HG03521 (cell line): ENCODE measurements at regions not wholly inside any gene's neighbourhood (a gene's known extent, or its start where the extent isn't known, plus 50 kb on each side); places are given as distances from the start of the nearest gene placed in this dataset.

ENCODE experiments used
- ATAC-seq: cut with Tn5 transposase; IDR thresholded peaks from one replicate; pipeline ENCODE4 v1.9.1; 2021; ENCODE audit warnings: mild to moderate bottlenecking, moderate library complexity; ENCODE audit not compliant: unreplicated experiment

DNA sequence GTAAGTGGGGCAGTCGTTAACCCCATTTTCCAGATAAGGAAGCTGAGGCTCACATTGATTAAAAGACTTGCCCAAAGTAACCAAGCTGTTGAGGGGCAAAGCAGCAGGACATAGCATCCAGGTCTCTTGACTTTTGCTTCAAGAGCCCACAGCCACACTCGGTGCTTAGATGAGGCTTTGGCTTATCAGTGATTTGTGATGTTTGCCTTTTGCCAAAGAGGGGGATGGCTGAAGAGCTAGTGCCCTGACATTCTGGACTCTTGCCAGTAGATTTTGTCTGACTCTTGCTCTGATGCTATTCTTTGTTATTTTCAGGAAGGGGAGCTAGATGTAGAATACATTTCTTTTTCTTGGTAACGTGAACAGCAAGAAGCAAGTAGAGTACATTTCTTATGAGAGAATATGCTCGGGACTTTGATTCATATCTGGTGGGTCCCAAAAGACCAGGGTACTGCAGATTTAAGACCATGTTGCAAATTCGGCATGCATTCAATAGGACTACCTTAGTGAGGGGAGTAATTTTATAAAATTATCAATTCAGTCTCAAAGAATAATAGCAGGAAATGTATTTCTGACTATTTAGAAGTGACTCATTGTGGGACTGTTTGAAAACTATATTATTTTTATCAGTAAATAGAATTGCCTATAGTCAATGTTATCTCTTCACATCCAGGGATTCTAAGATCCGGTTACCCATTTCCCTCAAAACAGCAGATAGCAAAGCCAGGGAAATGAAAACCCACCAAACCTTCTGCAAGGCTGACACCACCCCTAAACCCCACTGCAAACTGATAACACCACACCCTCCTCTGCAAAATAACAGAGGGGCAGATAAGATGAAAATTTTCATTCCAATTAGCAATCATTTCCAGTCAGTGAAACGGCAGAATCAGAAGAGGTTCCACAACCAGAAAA is 180.0 kb upstream of the BMPER start:
- ATAC-seq: no peak

DNA sequence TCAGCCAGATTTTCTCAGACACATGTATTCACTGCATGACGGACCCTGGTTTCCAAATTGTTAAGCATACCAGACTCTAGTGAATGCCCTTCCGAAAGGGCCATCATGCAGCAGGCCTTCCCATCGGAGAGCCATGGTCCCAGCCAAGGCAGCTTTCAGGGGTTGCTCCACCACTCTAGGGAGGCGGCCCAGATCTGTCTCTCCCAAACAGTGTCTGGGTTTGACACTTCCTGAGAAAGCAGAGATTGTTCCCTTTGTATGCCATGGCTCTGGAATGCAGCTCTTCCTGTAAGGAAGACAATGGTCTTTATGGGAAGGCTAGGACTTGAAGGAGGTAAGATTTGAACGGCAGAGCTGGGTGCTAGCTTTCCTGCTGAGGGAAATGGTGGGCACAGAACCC is 178.8 kb upstream of the BMPER start:
- no peak for ATAC-seq

DNA sequence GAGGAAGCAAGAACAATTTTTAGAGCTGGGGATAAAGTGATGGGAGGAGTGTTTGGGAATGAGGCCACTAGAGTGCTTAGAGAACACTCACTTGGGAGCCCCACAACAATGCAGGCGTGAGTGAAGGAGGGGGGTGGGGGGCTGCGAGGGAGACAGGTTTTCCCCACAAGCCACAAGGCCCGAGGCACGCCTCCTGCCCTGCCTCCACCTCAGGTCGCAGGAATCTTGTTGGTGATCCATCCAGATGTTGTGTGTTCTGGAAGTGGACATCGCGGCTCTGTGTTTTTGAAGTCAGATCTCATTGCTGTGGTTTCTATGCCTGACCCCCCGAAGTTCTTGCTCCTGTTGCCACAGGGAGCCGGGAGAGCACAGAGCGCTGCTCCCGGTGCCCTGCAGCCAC is 178.0 kb upstream of the BMPER start:
- no peak for ATAC-seq

DNA sequence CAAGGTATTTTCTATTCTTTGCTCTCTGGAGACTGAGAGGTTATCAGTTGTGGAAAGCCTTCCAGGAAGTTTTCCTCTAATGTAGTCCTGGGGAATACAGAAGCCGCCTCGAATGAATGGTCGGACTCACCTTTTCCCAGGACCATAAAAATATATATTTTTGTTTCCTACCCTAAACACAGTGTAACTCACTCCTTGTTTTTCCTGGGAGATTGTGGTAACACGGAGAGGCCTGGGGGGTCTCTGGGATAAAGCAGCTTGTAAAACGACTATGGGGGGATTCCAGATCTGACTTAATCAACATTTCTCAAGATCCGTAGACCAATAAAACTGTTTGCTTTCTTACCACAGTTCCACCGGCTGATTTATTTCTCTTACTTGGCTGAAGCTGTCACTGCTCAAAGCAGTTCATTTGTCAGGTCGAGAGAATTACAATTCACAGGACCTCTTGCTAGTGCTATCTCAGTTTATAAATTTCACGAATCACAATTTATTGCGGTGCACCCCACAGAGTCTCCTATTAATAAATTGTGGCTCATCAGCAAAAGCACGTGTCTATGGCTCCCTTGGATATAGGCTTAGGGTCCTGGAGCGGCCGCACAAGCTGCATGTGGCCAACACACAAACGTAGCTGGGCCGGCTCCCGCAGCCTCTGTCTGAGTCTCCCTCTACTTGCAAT is 176.3 kb upstream of the BMPER start:
- no peak for ATAC-seq

DNA sequence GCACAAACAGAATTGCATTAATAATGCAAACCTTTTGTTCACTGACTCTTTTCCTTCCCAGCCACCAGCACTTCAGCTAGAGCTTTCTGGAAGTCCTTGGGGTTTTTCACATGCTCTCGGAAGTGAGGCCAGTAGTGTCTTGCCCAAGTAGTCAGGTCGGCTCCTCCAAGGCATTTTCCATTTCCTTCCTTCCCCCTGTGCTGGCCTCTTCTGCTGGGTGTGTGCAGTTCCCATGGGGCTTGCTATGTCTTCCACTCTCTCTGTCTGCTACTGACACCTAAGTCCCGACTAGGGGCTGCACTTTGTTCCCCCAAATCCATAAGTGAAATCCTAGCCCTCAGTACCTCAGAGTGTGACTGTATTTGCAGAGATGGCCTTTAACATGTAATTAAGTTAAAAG is 175.6 kb upstream of the BMPER start:
- ATAC-seq: no peak

DNA sequence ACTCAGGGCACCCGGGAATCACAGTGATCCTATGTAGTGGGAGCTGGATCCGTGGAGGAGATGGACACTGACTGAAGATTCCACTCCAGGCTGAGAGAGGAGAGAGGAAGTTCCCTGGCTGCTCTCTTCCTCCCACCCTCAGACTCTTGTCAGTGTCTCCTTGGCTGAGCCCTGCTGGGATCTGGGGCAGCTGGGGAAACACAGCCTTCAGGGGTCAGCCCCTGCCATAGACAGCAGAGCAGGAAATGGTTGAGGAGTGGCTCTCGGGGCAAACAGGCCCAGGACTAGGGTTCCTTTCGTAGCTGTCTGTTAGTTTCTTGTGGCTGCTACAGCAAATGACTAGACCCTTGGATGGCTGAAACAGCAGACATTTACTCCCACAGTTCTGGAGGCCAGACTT is 174.4 kb upstream of the BMPER start:
- ATAC-seq: no peak

DNA sequence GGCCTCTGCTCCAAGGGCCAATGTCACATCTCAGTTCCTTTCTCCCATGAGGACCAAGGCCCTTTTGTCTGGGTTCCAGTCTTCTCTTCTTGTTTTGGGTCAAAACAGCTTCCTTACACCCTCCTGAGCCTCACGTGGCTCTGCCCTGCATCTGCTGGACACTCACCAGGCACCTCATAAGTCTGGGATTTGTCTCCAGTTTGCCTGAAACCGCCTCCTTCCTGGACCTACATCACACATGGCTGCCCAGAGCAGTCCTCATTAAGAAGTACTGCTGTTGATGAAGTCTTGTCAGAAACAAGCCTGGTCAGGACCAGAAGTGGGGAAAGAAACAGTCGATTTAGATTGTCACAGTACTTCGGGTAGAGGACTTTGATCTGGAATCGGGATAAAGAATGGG is 173.4 kb upstream of the BMPER start:
- no peak for ATAC-seq

DNA sequence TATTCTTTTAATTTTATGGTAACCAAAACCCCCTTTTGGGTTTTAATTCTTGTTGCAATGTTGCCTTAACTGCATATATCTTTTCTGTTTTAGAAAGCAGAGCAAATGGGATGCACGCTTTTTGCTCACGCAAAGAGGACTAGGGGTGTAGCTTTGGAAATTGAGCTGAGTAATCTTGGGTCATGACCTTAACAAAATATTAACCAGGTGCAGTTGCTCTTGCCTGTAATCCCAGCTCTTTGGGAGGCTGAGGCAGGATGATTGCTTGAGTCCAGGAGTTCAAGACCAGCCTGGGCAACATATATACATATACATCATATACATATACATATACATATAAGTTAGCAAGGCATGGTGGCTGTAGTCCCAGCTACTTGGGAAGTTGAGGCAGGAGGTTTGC is 172.9 kb upstream of the BMPER start:
- ATAC-seq: no peak

DNA sequence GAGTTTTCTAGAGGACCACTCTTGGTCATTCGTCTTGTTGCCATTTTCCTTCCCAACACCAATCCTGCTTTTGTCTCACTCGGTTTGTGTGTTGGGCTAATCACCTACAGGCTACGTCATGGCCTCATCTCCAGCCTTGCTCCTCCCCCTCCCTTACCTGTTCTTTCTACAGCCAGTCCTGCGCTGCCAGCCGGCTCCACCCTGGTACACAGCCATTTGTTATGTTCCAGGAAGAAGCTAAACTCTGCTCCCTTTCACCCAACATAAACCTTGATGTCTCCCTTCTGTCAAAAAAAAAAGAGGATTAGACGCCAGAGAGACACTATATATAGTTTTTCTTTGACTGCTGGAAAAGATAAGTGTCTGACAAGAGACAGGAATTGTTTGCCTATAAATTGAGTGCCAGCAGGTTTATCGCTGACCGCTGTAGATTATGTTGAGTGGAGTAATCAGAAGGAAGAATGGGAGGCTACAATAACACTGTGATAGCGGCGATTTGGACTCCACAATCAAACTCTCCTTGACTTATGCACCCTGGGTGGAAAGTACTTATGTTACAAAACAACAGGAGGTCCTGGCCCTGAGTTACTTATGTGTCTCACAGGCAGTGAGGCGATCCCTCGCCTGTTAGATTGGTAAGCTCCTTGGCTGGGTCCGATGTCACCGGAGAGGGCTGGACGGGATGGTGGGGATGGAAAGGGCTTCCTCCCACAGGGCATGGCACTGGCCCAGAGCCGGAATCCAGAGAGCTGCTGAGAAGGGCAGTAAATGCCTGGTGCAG is 171.3 kb upstream of the BMPER start:
- ATAC-seq: no peak

DNA sequence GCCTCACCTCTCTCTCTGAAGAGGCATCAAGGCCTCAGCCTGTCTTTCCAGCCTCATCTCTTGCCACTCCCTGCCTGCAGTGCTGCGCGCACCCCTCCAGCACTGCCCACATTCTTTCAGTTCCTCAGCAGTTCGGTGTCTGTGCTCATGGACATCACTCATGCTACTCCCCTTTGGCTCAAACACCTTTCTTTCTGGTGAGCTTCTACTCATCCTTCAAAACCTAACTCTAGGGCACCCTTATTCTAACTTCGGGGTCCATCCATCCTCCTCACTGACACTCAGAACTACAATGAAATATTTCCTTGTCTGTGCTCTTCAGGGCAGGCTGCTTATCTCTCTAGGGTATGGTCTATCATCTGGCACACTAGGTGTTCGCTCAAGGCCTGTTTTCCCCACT is 169.9 kb upstream of the BMPER start:
- no peak for ATAC-seq

DNA sequence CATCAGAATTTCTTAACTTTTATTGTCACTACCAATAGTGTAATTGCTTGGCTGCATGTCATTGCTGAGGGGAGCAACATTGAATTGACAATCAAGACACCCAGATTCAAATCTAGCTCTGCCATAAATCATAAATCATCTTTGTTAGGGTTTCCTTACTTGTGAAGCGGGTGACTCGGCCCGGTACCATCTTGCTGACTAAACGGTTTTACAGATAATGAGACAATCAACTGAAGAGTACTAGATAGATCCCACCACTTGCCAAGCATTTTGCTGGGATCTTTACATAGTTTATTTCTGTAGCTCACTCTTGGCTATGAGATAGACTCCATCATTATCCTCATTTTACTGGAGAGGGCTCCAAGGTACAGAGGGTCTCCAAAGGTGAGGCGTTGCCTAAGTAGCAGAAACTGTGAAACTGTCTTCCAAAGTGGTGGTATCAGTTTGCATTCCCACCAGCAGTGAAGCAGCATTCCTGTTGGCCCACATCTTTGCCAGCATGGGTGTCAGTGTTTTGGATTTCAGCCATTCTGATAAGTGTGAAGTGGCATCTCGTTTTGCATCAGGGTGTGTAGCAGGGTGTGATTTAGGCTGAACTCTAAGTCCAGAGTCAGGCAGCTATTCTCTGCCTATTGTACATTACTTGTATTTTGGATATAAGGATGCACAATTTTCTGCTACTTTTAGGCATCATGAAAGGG is 168.7 kb upstream of the BMPER start:
- ATAC-seq: no peak

DNA sequence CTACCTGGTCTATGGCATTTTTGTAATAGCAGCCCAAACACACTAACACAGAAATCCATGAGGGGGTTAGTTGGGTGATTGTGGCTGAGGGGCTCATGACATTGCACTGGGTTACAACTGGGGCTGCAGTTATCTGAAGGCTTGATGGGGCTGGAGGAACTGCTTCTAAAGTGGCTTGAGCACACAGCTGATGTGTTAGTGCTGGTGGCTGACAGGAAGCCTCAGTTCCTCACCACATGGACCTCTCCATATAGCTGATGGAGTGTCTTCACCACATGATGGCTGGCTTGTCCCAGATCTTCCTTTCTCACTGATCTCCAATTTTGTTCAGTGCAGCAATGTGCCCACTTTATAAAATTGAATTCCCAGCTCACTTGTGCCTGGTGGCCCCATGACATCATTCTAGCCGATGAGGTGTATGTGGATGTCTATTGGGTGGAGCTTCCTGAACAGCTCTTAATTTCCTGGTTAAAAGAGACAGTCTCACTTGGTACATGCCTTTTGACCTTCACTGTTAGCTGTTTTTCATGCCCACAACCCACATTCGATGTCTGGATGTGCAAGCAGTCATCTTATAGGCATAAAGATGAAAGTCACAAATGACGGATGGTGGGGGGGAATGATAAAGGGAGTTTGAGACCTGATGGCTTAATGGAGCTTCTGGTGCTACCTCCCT is 166.9 kb upstream of the BMPER start:
- ATAC-seq: no peak

DNA sequence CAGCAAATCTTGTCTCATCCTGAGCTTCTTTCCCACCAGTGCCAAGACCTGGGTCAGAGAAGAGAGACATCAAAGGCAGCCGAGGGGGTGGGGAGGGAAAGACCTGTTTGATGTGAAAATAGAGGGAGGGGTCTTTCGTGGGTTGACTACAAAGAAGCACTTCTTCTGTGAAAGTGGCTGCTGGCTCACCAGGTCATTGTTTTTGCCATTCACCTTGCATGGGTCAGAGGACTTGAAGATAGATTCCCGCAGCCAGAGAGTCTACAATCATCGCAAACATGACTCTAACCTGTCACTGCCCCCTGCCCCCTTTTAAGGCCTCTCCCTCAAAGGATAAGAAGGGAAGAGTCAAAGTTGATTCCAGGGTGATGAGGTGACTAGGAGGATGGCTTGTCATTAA is 166.1 kb upstream of the BMPER start:
- ATAC-seq: no peak

DNA sequence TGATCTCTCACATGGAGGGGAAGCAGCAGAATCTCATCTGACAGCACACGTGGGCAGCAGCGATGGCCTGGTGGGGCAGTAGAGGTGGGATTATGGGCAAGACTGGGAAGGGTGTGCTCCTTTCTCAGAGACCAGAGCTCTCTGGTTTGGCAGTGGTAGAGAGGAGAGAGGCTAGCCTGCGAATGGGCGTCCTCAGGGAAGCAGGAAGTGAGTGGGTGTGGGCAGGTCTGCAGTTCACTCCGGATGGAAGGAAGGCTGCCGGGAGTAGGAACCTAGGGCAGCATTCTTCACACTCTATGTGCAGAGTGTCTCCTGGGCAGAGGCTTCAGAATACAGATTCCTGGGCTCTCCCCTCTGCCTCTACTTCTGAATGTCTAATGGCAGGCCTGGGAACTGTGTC is 162.8 kb upstream of the BMPER start:
- ATAC-seq: no peak

DNA sequence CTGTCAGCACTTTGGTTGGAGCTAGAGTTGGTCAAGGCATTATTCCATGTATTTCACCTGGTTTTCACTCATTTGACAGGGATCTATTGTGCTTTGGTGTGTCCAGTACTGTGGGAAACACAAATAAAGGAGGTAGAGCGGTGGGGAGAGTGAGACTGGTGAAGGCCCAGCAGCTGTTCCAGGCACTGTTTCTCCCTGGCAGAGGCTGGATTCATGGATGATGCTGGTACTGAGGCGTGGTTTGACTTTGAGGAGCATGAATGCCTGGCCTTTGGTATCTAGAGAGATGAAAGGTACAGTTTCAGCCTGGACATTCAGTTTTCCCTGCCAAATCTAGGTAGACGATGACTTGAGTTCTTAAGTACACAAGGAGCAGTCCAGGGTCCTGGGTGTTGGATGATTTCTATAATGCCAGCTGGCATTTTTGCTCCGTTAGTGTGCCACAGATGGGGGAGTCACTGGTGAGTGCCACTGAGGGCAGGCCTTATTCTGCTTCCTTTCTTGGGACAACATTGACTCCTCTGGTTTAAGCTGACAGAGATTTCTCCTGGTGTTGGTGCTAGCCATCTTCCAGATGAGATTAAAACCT is 162.2 kb upstream of the BMPER start:
- no peak for ATAC-seq

DNA sequence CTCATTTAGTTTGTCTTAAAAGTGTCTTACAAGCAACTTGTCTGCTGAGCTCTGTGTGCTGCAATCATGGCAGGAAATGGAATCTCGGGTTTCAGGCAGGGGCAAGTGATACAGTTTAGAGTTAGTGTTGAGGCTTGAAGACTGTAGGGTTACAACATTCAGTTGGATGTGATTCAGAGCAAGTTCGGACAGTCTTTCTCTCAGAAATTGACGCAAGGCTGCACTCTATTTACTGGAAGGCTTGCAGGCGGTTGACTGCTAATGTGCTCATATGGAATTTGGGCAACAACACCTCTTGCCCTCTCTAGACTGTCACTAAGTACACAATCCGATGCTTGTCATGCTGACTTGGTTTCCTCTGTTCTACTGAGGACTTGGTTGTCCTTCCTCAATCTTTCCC is 161.7 kb upstream of the BMPER start:
- no peak for ATAC-seq

DNA sequence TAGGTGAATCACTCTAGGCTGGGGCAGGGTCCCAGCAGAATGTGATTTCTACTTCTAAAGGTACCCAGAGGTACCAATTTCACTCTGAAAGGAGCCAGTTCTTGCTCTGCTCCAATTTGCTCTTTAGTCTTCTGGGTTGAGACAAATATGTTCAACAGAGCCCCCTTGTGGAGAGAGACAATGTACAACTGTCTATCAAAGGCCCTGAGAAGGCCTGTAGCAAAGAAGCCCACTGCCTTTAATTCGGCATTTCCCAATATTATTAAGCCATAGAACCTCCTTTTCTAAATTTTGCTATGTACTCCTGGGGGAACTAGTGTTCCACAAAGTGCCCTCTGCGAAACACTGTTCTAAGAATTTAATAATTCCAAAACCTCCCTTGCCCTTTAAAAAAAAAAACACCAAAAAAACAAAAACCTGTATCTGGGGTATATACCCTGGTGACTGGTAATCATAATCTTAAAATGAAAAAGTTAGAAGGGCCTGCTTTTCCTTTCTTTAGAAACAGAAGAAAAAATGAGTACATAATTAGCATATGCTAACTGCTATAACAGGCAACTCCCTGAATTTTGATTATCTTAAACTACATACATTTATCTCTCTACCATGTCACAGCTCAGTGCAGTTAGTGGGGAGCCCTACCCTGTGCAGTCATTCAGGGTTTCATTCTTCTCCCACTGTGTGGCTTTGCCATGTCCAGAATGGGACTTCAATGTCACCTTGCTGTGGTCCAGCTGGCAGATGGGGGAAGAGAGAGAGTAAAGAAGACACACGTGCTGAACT is 160.9 kb upstream of the BMPER start:
- ATAC-seq: no peak

DNA sequence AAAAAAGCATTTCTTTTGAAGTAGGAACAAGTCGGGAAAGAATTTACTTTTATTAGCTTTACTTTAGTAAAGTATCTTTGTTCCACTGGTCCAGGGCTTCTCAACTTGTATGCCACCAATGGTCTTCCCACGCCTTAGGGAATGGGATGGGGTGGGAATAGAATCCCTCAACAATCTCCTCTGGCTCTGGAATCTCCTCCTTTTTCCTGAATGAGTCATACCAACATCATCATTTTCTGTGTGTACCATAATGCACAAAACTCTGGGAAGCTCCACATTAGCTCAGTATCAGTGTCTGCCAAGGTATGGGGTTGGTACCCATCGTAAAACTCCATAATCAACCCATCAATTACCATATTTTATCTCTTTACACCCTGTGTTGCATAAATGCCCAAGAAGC is 159.4 kb upstream of the BMPER start:
- no peak for ATAC-seq

DNA sequence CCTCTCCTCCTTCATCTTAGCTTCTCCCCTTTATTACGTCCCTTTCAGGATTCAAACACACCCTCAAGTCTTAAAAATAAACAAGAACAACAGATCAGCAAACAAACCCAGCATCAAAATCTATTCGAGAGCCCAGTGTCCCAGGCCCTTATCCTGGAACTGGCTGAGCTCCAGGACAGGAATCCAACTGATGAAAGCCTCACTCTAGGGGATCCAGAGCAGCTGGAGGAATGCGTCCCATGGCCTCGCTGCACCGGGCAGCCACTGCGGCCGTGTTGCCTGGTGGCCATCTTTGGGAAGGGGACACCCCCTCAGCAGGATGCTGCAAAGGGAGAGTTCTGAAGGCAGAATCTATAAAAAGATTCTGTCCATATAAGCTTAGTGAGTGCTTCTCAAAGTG is 156.5 kb upstream of the BMPER start:
- no peak for ATAC-seq
